ENCODE measurements at regions not wholly inside any gene's neighbourhood (a gene's known extent, or its start where the extent isn't known, plus 50 kb on each side); places are given as distances from the start of the nearest gene placed in this dataset.

DNA sequence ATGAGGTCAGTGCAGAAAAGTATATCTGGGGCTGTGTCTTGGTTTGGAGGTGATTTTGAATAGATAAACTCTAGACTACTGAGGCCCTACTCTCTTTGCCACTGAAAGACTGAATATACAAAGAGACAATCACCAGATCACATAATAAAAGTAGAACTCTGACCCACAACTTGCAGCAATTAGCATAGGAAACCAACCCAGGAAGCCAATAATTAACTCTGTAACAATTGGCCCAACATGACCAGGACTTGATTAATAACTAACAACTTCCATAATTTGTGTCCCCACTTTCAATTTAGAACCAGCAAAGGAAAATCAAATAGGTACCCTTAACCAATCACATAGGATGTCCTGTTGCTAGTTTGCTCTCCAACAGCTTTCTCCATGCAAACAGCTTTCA, 1104.9 kb upstream of the CELF4 start:
- ATAC-seq (ENCODE audit: insufficient number of reproducible peaks, low FRiP score, low read depth) (no peak), DNase-seq (ENCODE audit: low spot score) (no peak)
- Histone ChIP-seq H3K4me3 (no peak overlapping the region), H3K4me1 (ENCODE audit: control insufficient read depth in 1 of 2, low read depth in 2 of 2) (no peaks in the 10 kb centered on the region), H3K27ac (no peak overlapping the region), H3K36me3 (no peaks in the 10 kb centered on the region), H3K9me3 (no peaks in the 10 kb centered on the region), H3K27me3 (replicated peaks; ENCODE audit: insufficient read depth) (no peaks in the 10 kb centered on the region)
- TF ChIP-seq, protein P1, sequence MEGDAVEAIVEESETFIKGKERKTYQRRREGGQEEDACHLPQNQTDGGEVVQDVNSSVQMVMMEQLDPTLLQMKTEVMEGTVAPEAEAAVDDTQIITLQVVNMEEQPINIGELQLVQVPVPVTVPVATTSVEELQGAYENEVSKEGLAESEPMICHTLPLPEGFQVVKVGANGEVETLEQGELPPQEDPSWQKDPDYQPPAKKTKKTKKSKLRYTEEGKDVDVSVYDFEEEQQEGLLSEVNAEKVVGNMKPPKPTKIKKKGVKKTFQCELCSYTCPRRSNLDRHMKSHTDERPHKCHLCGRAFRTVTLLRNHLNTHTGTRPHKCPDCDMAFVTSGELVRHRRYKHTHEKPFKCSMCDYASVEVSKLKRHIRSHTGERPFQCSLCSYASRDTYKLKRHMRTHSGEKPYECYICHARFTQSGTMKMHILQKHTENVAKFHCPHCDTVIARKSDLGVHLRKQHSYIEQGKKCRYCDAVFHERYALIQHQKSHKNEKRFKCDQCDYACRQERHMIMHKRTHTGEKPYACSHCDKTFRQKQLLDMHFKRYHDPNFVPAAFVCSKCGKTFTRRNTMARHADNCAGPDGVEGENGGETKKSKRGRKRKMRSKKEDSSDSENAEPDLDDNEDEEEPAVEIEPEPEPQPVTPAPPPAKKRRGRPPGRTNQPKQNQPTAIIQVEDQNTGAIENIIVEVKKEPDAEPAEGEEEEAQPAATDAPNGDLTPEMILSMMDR (IDR thresholded peaks at IDR 0.05), result no peak

DNA sequence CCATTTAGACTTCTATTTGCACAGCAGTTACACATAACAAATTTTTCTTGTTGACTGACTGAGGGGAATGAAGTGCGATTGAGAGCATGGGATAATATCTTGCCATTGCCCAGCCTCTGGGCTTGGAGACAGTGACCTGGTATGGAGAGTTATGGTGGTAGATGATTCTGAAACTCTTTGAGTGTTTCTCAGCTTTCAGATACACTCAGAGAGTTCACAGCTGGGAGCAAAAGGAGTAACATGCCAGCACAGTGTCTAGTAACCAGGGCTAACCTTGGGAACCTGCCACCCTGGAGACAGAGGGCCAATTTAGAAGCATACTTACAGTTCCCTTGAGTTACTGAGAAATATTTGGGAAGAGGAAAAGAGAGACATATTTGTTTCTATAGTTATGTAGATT, 1099.3 kb upstream of the CELF4 start:
- H3K4me3 ChIP-seq, result no peak overlapping the region
- ATAC-seq (ENCODE audit: insufficient number of reproducible peaks, low FRiP score, low read depth) (no peak), DNase-seq (ENCODE audit: low spot score) (no peak)
- H3K27me3 ChIP-seq (replicated peaks; ENCODE audit: insufficient read depth), result no peaks in the 10 kb centered on the region
- H3K36me3 ChIP-seq, result no peaks in the 10 kb centered on the region
- TF ChIP-seq, protein P1 (IDR thresholded peaks at IDR 0.05), result no peak
- H3K27ac ChIP-seq, result no peak overlapping the region
- H3K9me3 ChIP-seq, result no peaks in the 10 kb centered on the region
- H3K4me1 ChIP-seq (ENCODE audit: control insufficient read depth in 1 of 2, low read depth in 2 of 2), result no peaks in the 10 kb centered on the region

DNA sequence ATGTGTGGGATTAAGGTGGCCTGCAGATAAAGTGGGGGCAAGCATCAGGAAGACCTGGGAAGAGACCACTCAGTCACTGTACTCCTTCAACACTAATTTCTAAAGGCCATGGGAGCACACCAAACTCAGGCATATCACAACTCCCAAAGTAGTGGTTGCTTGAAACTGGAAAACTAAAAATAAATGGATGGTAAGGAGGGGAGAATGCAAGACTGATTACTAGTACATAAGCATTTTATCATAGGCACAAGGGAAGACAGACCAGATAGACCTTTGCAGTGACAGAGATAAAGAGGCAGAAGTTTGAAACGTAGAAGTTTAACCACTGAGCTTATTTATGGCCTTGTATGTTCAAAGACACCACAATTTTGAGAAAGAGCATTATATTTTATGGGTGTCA, 1098.1 kb upstream of the CELF4 start:
- no peaks in the 10 kb centered on the region for H3K4me1 ChIP-seq (ENCODE audit: control insufficient read depth in 1 of 2, low read depth in 2 of 2)
- H3K9me3 ChIP-seq, result no peaks in the 10 kb centered on the region
- no peaks in the 10 kb centered on the region for H3K36me3 ChIP-seq
- no peak overlapping the region for H3K27ac ChIP-seq
- TF ChIP-seq, protein P1 (IDR thresholded peaks at IDR 0.05), result no peak
- DNase-seq (ENCODE audit: low spot score) (no peak), ATAC-seq (ENCODE audit: insufficient number of reproducible peaks, low FRiP score, low read depth) (no peak)
- no peak overlapping the region for H3K4me3 ChIP-seq
- H3K27me3 ChIP-seq (replicated peaks; ENCODE audit: insufficient read depth), result no peaks in the 10 kb centered on the region

DNA sequence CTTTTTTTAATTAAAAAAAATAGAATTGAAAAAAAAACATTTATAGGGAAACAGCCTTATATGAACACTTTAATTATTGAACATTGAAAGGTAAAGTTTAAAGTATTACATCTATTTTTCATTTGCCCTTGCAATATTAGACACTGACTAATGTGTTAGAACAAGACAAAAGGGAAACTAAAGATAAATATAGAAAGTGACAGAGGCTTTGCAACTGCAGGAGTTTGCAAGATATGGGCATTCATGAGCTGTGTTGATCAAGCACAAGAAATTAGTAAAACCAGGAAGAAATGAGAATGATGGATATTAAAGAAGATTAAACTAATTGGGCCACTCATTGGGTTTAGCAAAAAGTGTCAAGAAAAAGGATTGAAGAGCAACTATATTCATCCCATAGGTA, 1097.7 kb upstream of the CELF4 start:
- no peaks in the 10 kb centered on the region for H3K9me3 ChIP-seq
- TF ChIP-seq, protein P1 (IDR thresholded peaks at IDR 0.05), result no peak
- no peak overlapping the region for H3K4me3 ChIP-seq
- DNase-seq (ENCODE audit: low spot score) (no peak), ATAC-seq (ENCODE audit: insufficient number of reproducible peaks, low FRiP score, low read depth) (no peak)
- no peaks in the 10 kb centered on the region for H3K36me3 ChIP-seq
- no peaks in the 10 kb centered on the region for H3K27me3 ChIP-seq (replicated peaks; ENCODE audit: insufficient read depth)
- H3K27ac ChIP-seq, result no peak overlapping the region
- no peaks in the 10 kb centered on the region for H3K4me1 ChIP-seq (ENCODE audit: control insufficient read depth in 1 of 2, low read depth in 2 of 2)

DNA sequence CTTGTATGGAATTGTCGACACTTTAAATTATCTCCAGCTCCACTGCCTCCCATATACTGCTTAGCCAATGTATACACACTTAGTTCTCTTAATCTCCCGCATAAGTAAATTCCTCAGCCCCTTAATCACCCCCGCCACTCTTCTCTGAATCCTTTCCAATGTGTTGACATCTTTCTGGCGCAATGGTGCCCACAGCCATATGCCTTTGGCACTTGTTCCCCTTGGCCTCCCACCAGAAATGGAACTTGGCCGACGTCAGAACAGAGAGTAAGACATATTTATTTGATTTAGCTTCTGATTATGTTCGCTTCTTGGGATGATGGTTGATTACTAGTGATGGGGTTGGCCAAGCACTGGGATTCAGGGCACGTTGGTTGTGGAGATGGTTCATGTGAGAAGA, 1089.3 kb upstream of the CELF4 start:
- Histone ChIP-seq H3K27me3 (replicated peaks; ENCODE audit: insufficient read depth) (no peaks in the 10 kb centered on the region), H3K9me3 (no peaks in the 10 kb centered on the region), H3K4me3 (no peak overlapping the region), H3K36me3 (no peaks in the 10 kb centered on the region), H3K4me1 (ENCODE audit: control insufficient read depth in 1 of 2, low read depth in 2 of 2) (no peaks in the 10 kb centered on the region), H3K27ac (no peak overlapping the region)
- DNase-seq (ENCODE audit: low spot score) (no peak), ATAC-seq (ENCODE audit: insufficient number of reproducible peaks, low FRiP score, low read depth) (no peak)
- TF ChIP-seq, protein P1 (IDR thresholded peaks at IDR 0.05), result no peak
